Nephron (organoid): ENCODE measurements at regions not wholly inside any gene's neighbourhood (a gene's known extent, or its start where the extent isn't known, plus 50 kb on each side); places are given as distances from the start of the nearest gene placed in this dataset.

ENCODE experiments used
- H3K27ac Mint-ChIP-seq, 3 experiments: 2 replicates each; pipeline ENCODE4 v1.8.0; 2020; ENCODE audit warnings: mixed read lengths in 3 of 3, mild to moderate bottlenecking in 2 of 3, moderate library complexity in 1 of 3
- H3K27me3 Mint-ChIP-seq: 2 replicates; pipeline ENCODE4 v1.8.0; 2021; ENCODE audit warnings: low read depth, mild to moderate bottlenecking, moderate library complexity, mixed read lengths
- H3K36me3 Mint-ChIP-seq: 2 replicates; pipeline ENCODE4 v1.8.0; 2020; ENCODE audit warnings: low read depth, mixed read lengths
- H3K4me1 Mint-ChIP-seq: 2 replicates; pipeline ENCODE4 v1.8.0; 2020; ENCODE audit warnings: mixed read lengths
- H3K4me3 Mint-ChIP-seq, 3 experiments: 2 replicates each; pipeline ENCODE4 v1.8.0; 2020; ENCODE audit warnings: mild to moderate bottlenecking in 3 of 3, mixed read lengths in 3 of 3, moderate library complexity in 2 of 3
- H3K9me3 Mint-ChIP-seq: 2 replicates; pipeline ENCODE4 v1.8.0; 2020; ENCODE audit warnings: mixed read lengths
- TF ChIP-seq, protein P1 (sequence below), 3 experiments: fragments of 200-600 bp; sonication (generic); IDR thresholded peaks; one replicate each; pipeline ENCODE4 v1.5.0; 2021; ENCODE audit warnings: antibody characterized with exemption in 3 of 3; ENCODE audit not compliant: unreplicated experiment in 3 of 3

DNA sequence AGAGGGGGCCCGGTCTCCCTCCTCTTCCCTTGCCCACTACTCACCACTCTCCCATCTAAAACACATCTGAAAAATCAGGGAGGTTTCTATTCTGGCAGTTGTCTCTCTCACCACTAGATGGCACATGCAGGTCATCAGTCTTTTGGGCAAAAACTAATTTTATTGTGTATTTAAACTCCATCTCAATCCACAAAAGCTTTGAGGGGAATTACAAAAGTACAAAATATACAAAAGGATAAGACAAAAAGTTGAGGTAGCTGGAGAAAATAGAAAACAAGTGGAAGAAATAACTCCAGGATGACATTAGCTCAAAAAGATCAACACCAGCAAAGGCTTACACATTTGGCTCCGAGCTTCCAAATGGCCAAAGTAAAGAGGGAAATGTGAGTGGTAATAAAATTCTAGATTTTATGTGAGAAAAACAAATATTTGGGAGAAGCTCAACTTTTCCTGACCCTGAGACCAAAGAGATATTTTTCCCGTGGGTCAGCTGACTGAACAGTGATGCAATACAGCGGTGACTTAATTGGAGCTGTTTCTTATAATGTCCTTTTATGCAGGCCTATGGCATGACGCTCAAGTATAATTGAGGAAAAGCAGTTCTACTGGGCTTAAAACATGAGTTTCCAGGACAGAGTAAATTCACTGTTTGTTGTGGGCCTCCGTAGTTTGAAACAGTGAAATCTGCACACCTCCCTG is 79.8 kb upstream of the CHD6 start:
- H3K4me3 Mint-ChIP-seq: peak overlapping the region; percentile 48 to 68 (median 67)
- no peaks in the 10 kb centered on the region for H3K36me3 Mint-ChIP-seq
- peaks cover 13% of the 10 kb centered on the region for H3K27me3 Mint-ChIP-seq
- peak overlapping the region in 1 of 3 experiments; percentile 59 for H3K27ac Mint-ChIP-seq
- TF ChIP-seq, protein P1, sequence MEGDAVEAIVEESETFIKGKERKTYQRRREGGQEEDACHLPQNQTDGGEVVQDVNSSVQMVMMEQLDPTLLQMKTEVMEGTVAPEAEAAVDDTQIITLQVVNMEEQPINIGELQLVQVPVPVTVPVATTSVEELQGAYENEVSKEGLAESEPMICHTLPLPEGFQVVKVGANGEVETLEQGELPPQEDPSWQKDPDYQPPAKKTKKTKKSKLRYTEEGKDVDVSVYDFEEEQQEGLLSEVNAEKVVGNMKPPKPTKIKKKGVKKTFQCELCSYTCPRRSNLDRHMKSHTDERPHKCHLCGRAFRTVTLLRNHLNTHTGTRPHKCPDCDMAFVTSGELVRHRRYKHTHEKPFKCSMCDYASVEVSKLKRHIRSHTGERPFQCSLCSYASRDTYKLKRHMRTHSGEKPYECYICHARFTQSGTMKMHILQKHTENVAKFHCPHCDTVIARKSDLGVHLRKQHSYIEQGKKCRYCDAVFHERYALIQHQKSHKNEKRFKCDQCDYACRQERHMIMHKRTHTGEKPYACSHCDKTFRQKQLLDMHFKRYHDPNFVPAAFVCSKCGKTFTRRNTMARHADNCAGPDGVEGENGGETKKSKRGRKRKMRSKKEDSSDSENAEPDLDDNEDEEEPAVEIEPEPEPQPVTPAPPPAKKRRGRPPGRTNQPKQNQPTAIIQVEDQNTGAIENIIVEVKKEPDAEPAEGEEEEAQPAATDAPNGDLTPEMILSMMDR (IDR thresholded peaks at IDR 0.05; ENCODE audit: unreplicated experiment in 3 of 3): peak; percentile 72 to 78 (median 78)
- H3K4me1 Mint-ChIP-seq: peaks cover 16% of the 10 kb centered on the region
- H3K9me3 Mint-ChIP-seq: no peaks in the 10 kb centered on the region

DNA sequence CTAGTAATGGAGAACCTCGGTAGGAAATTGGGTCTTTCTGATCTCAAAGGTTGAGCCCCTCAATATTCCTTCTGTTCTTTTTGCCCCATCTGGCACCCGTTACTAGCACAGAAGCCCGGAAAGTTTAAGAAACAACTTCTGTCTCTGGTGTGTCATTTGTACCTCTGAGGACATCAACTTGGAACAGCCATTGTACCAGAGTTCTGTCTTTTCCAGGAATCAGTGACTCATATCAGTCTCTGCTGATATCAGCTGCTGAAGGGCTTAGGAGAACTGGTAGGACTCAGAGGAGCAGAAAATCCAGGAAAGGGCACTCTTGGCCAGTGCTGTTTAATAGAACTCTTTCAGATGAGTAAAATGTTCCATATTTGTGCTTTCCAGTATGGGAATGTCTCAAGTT is 78.3 kb upstream of the CHD6 start:
- Mint-ChIP-seq H3K4me1 (peaks cover 11% of the 10 kb centered on the region), H3K27ac (no peak overlapping the region), H3K9me3 (no peaks in the 10 kb centered on the region), H3K27me3 (peaks cover 13% of the 10 kb centered on the region), H3K36me3 (no peaks in the 10 kb centered on the region), H3K4me3 (no peak overlapping the region)
- TF ChIP-seq, protein P1 (IDR thresholded peaks at IDR 0.05; ENCODE audit: unreplicated experiment in 3 of 3): no peak

DNA sequence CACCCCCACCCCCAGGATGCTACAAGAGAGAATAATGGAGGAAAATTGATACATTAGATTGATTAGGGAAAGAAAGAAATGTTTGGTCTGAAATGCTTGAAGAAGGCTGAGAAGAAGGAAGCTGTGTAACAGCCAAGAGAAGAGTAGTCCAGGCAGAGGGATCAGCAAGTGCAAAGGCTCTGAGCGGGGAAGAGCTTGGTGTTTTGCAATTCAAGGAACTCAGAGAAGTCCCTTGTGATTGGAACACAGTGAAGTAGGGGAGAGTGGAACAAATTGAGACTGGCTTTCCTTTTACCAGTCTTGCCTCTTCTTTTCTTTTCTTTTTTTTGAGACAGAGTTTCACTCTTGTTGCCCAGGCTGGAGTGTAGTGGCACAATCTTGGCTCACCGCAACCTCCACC is 76.6 kb upstream of the CHD6 start:
- TF ChIP-seq, protein P1 (IDR thresholded peaks at IDR 0.05; ENCODE audit: unreplicated experiment in 3 of 3): no peak
- H3K27ac Mint-ChIP-seq: no peak overlapping the region
- peaks cover 11% of the 10 kb centered on the region for H3K4me1 Mint-ChIP-seq
- peak overlapping the region in 1 of 3 experiments; percentile 64 for H3K4me3 Mint-ChIP-seq
- peaks cover 13% of the 10 kb centered on the region for H3K27me3 Mint-ChIP-seq
- H3K36me3 Mint-ChIP-seq: no peaks in the 10 kb centered on the region
- no peaks in the 10 kb centered on the region for H3K9me3 Mint-ChIP-seq

DNA sequence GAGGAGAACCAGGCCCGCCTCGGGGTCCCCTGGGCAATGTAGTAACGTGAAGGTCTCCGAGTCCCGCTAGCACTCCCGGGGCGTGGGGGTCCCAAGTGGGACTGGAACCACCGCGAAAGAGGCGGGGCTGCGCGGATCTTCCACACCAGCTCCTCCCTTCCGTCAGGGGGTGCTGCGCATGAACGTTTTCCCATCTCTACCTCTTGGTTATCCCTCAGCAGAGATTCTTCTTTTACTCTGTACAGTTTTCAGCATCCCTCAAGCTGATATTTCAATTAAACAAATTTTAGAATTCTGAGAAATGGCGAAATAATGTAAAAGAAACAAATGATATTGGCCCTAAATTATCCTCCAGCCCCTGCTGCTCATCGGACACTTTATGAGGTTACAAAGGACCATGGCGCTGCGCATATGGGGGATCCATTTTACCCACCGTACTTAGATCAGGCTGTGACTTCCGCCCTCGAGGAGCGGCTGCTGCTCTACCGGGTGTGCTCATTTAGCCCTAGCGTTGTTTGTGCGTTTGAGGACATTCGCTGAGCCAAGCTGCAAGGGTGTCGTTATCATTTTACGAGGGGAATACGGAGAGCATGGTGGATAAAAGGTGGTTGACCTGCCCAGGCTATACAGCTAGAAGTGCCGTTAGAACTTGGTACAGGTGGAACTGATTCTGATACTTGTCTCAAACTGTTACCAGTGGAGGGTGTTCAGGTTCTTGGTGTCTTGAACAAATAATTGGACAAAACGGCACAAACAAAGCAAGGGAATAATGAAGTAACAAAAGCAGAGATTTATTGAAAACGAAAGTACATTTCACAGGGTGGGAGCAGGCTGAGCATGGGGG is 75.2 kb upstream of the CHD6 start:
- Mint-ChIP-seq H3K36me3 (no peaks in the 10 kb centered on the region), H3K4me3 (peak overlapping the region; percentile 87 to 93 (median 89))
- TF ChIP-seq, protein P1 (IDR thresholded peaks at IDR 0.05; ENCODE audit: unreplicated experiment in 3 of 3): peak; percentile 50 to 71 (median 58)

DNA sequence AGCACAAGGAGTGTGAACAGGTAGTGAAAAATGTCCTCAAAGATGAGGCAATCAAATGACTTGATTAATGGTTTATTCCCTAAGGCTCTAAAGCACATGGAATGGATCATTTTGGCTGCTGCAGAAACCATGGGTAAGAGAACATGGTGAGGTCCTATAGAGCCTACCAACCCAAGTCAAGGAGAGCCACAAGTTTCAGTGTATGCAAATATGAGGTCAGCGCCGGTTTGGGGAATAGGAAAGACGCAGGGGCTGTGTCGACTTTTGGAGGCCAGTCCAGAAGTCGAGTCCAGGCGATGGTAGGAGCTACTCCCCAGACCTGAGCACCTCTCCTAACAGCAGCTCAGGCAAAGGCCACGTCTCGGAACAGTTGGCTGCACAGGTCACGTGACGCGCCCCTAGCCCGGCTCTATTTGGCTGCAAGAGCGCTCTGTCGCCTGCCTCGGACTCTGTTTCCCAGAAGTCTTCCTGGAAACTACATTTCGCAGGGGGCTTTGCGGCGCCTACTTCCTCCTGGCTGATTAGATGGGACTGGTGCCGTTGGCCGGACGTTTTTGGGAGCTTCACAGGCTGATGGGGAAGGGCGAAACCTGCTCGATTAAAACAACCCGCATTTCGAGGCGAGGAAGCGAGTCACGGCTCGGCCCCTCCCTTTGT is 74.4 kb upstream of the CHD6 start:
- Mint-ChIP-seq H3K9me3 (no peaks in the 10 kb centered on the region), H3K27me3 (peaks cover 11% of the 10 kb centered on the region), H3K27ac (peak overlapping the region; percentile 78 to 91 (median 87)), H3K4me1 (peaks cover 9% of the 10 kb centered on the region), H3K36me3 (no peaks in the 10 kb centered on the region), H3K4me3 (peak overlapping the region; percentile 87 to 93 (median 89))
- TF ChIP-seq, protein P1 (IDR thresholded peaks at IDR 0.05; ENCODE audit: unreplicated experiment in 3 of 3): no peak

More for the DNA sequence above, 75.2 kb upstream of the CHD6 start:
- peaks cover 11% of the 10 kb centered on the region for H3K4me1 Mint-ChIP-seq
- no peaks in the 10 kb centered on the region for H3K9me3 Mint-ChIP-seq
- peak overlapping the region; percentile 78 to 91 (median 87) for H3K27ac Mint-ChIP-seq
- peaks cover 13% of the 10 kb centered on the region for H3K27me3 Mint-ChIP-seq
